SU-DHL-6 (cell line): ENCODE measurements at regions not wholly inside any gene's neighbourhood (a gene's known extent, or its start where the extent isn't known, plus 50 kb on each side); places are given as distances from the start of the nearest gene placed in this dataset.

Experiments used
- CTCF ChIP-seq: fragments of 200-600 bp; sonication (generic); IDR thresholded peaks from one replicate; pipeline ENCODE4 v1.5.1; 2017; ENCODE audit warnings: antibody characterized with exemption, mild to moderate bottlenecking, low read length, moderate library complexity; ENCODE audit not compliant: insufficient read depth, poor library complexity, severe bottlenecking
- EZH2phosphoT487 ChIP-seq: fragments of 200-600 bp; sonication (generic), shearing (Covaris generic); conservative IDR thresholded peaks from 2 replicates; pipeline ENCODE4 v1.6.1; 2018; ENCODE audit warnings: mild to moderate bottlenecking, antibody characterized with exemption, low read length, moderate library complexity, mixed read lengths

DNA sequence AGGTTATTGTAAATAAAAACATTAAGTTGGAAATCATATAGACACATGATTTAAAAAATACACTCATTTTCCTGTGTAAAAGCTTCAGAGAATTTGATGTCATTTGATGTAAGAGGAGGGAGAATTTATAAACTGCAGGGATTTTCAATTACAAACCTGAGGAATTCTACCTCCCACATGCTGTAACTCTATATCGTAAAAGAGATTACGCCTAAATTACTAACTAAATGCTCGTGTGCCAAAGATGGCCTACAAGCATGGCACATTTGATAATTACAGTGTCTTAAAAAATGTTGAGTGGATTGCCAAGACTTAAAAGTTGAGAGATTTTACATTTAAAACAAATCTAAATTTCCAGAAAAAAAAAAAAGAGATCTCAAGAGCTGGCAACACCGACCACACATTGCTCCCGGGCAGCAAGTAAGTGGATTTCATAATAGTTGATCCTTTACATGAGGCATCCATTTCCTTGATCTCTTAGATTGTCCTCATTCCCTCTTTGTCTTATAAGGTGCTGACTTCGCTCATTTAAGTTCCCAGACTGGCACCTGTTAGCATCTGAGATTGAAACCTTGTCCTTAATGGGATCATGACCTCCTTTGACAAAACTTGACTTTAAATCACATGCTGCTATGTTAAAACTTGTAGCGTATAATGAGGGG lies 840.3 kb upstream of the ZEB2 start:
- no peak for TF ChIP-seq CTCF
- TF ChIP-seq EZH2phosphoT487 = no peak
